GM12878 (cell line): ENCODE measurements at regions not wholly inside any gene's neighbourhood (a gene's known extent, or its start where the extent isn't known, plus 50 kb on each side); places are given as distances from the start of the nearest gene placed in this dataset.

ENCODE experiments used
- ATAC-seq: fragments of 200-7000 bp; cut with Tn5 transposase; 3 replicates; pipeline ENCODE4 v1.9.1; 2020; ENCODE audit warnings: mild to moderate bottlenecking, moderate library complexity
- BruUV-seq: library from RNA; stranded (reverse); fragments of 400-500 nt; replicated peaks from 2 replicates; lab custom pipeline; 2021; lab: Mats Ljungman, UMichigan
- CTCF ChIA-PET: fragments of 300-600 bp; sonication (Branson Sonifier 250); formaldehyde crosslinking; extraction: SDS; loops from one replicate; lab custom pipeline; 2021; ENCODE audit warnings: inconsistent platforms; lab: Yijun Ruan, JAX
- POLR2A ChIA-PET: fragments of 350-600 bp; formaldehyde crosslinking; extraction: SDS; loops from one replicate; lab custom pipeline; 2021; ENCODE audit warnings: inconsistent platforms; lab: Charles Lee
- RAD21 ChIA-PET: fragments of 300-600 bp; sonication (Branson Sonifier 250); formaldehyde crosslinking; loops from one replicate; lab custom pipeline; 2023; ENCODE audit warnings: antibody characterized with exemption; ENCODE audit not compliant: unreplicated experiment; lab: Charles Lee
- SMC1A ChIA-PET: fragments of 300-600 bp; sonication (Branson Sonifier 250); formaldehyde crosslinking; loops from one replicate; lab custom pipeline; 2023; ENCODE audit not compliant: unreplicated experiment, uncharacterized antibody; lab: Charles Lee
- DNase-seq: peaks from one replicate; pipeline ENCODE4 v3.0.0-alpha.2; 2011; ENCODE audit warnings: low read depth, low spot score
- FAIRE-seq: peaks from 3 replicates; lab custom pipeline; 2011; peaks lifted over from hg19 to GRCh38; lab: Jason Lieb, UNC
- H2AFZ ChIP-seq: 2 replicates; pipeline ENCODE4 v1.6.0; 2011; ENCODE audit warnings: low read depth, low read length, control low read depth; ENCODE audit not compliant: control insufficient read depth
- H3K27ac ChIP-seq: 2 replicates; pipeline ENCODE4 v1.5.1; 2011; ENCODE audit warnings: control low read depth; ENCODE audit not compliant: control insufficient read depth, insufficient read depth
- H3K27me3 ChIP-seq, 2 experiments: replicated peaks in 1 of 2; 2 replicates each; pipeline versions ENCODE4 v1.6.0 to v1.6.1; 2011; ENCODE audit warnings: low read length in 1 of 2; ENCODE audit not compliant: control insufficient read depth in 2 of 2, insufficient read depth in 2 of 2
- H3K36me3 ChIP-seq, 2 experiments: 2 replicates each; pipeline ENCODE4 v1.5.1; 2011; ENCODE audit warnings: low read length in 1 of 2; ENCODE audit not compliant: control insufficient read depth in 2 of 2, insufficient read depth in 2 of 2
- H3K4me1 ChIP-seq: 2 replicates; pipeline ENCODE4 v1.6.1; 2011; ENCODE audit warnings: mild to moderate bottlenecking, low read length, moderate library complexity, mixed read lengths; ENCODE audit not compliant: control insufficient read depth, insufficient read depth
- H3K4me2 ChIP-seq: 2 replicates; pipeline ENCODE4 v1.6.0; 2011; ENCODE audit warnings: control low read depth; ENCODE audit not compliant: control insufficient read depth, insufficient read depth
- H3K4me3 ChIP-seq: fragments of 200-600 bp; sonication (generic); 2 replicates; pipeline ENCODE4 v1.5.1; 2016
- H3K79me2 ChIP-seq: 2 replicates; pipeline ENCODE4 v1.6.0; 2011; ENCODE audit warnings: low read length; ENCODE audit not compliant: control insufficient read depth, insufficient read depth
- H3K9ac ChIP-seq: 2 replicates; pipeline ENCODE4 v1.8.0; 2011; ENCODE audit warnings: low read length, control low read depth, mixed read lengths; ENCODE audit not compliant: control insufficient read depth, insufficient read depth
- H3K9me3 ChIP-seq: replicated peaks from 3 replicates; pipeline ENCODE4 v1.5.1; 2011; ENCODE audit warnings: mild to moderate bottlenecking, low read length; ENCODE audit not compliant: control insufficient read depth, insufficient read depth
- H4K20me1 ChIP-seq: 2 replicates; pipeline ENCODE4 v1.6.0; 2011; ENCODE audit not compliant: control insufficient read depth, insufficient read depth
- CEBPB ChIP-seq, 2 experiments: fragments of 150-350 bp in 1 of 2; IDR thresholded peaks; 2 replicates each; pipeline ENCODE4 v1.6.1; 2012 to 2014; ENCODE audit warnings: low read depth in 2 of 2, low read length in 2 of 2, borderline replicate concordance in 1 of 2, inconsistent platforms in 1 of 2
- TCF12 ChIP-seq: IDR thresholded peaks from 2 replicates; pipeline ENCODE4 v1.6.1; 2011; ENCODE audit warnings: low read depth, mild to moderate bottlenecking, low read length
- ZNF384 ChIP-seq: IDR thresholded peaks from 2 replicates; pipeline ENCODE4 v1.6.1; 2012; ENCODE audit warnings: low read depth, mild to moderate bottlenecking, low read length, improper control_type of control experiment, borderline replicate concordance
- WGBS: methylation state at CpG from one replicate; pipeline ENCODE4 v1.1.6; 2016; ENCODE audit warnings: low lambda C conversion rate; ENCODE audit not compliant: insufficient replicate concordance, insufficient coverage; ENCODE audit errors: missing lambda C conversion rate; 5-methylcytosine and 5-hydroxymethylcytosine counted together
- in situ Hi-C: fragments of 300-500 bp; cut with MboI; formaldehyde crosslinking; loops from 9 replicates; pipeline ENCODE4 v1.14.3; 2018; ENCODE audit warnings: mixed read lengths
- intact Hi-C: fragments of 100-400 bp; cut with micrococcal nuclease; formaldehyde crosslinking; loops from one replicate; pipeline ENCODE4 v1.14.2; 2022; ENCODE audit not compliant: unreplicated experiment
- TF ChIP-seq, protein P1 (sequence below): fragments of 450-650 bp; IDR thresholded peaks from 2 replicates; pipeline ENCODE4 v1.6.1; 2017; ENCODE audit warnings: antibody characterized with exemption, mild to moderate bottlenecking, moderate library complexity
- TF ChIP-seq, protein P2 (sequence below): fragments of 450-650 bp; IDR thresholded peaks from 2 replicates; pipeline ENCODE4 v1.6.1; 2016; ENCODE audit warnings: mild to moderate bottlenecking
- TF ChIP-seq, protein P3 (sequence below): fragments of 450-650 bp; conservative IDR thresholded peaks from 2 replicates; pipeline ENCODE4 v1.6.1; 2017; ENCODE audit warnings: mild to moderate bottlenecking, moderate library complexity

DNA sequence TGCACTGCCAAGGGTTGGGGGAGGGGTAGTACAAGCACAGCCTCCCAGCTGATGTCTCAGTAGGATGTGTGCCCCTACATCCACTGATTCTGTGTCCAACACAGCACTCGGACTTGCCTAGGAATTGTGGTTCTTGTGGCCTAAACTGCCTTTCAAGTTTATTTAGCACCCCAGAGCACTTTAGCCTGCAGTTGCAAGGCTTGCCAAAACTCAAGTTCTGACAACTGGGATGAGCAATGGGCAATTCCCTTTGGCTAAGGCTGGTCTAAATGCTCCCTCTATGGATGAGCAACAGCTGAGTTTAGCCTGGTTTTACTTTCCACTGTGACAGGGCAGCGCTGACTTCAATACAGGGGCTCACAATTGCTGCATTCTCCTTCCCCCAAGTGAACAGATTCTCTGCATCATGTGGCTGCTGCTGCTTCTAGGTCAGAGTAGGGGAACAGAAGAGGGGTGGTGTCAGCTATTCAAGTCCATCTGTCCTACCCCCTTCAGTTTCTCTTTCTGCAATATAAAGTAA is 471.5 kb downstream of the PIK3C3 start:
- no TSS peak for BruUV-seq
- intact Hi-C loops (no loop called here), in situ Hi-C loops (no loop called here)
- Histone ChIP-seq H3K27me3 (no peaks in the 10 kb centered on the region), H3K79me2 (no peaks in the 10 kb centered on the region), H3K9me3 (no peaks in the 10 kb centered on the region), H3K36me3 (no peaks in the 10 kb centered on the region), H3K4me1 (no peaks in the 10 kb centered on the region), H3K4me3 (no peak overlapping the region), H3K27ac (no peak overlapping the region), H3K9ac (no peak overlapping the region), H4K20me1 (no peaks in the 10 kb centered on the region), H2AFZ (no peak overlapping the region), H3K4me2 (no peak overlapping the region)
- FAIRE-seq (no peak), DNase-seq (no peak), ATAC-seq (no peak)
- RAD21 ChIA-PET: no interaction called here
- TF ChIP-seq, protein P1, sequence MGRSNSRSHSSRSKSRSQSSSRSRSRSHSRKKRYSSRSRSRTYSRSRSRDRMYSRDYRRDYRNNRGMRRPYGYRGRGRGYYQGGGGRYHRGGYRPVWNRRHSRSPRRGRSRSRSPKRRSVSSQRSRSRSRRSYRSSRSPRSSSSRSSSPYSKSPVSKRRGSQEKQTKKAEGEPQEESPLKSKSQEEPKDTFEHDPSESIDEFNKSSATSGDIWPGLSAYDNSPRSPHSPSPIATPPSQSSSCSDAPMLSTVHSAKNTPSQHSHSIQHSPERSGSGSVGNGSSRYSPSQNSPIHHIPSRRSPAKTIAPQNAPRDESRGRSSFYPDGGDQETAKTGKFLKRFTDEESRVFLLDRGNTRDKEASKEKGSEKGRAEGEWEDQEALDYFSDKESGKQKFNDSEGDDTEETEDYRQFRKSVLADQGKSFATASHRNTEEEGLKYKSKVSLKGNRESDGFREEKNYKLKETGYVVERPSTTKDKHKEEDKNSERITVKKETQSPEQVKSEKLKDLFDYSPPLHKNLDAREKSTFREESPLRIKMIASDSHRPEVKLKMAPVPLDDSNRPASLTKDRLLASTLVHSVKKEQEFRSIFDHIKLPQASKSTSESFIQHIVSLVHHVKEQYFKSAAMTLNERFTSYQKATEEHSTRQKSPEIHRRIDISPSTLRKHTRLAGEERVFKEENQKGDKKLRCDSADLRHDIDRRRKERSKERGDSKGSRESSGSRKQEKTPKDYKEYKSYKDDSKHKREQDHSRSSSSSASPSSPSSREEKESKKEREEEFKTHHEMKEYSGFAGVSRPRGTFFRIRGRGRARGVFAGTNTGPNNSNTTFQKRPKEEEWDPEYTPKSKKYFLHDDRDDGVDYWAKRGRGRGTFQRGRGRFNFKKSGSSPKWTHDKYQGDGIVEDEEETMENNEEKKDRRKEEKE: no peak
- TF ChIP-seq TCF12 (no peak), ZNF384 (no peak), CEBPB (IDR thresholded peaks at IDR 0.05; ENCODE audit: borderline replicate concordance in 1 of 2, low read depth in 2 of 2, low read length in 2 of 2) (no peak)
- TF ChIP-seq, protein P2, sequence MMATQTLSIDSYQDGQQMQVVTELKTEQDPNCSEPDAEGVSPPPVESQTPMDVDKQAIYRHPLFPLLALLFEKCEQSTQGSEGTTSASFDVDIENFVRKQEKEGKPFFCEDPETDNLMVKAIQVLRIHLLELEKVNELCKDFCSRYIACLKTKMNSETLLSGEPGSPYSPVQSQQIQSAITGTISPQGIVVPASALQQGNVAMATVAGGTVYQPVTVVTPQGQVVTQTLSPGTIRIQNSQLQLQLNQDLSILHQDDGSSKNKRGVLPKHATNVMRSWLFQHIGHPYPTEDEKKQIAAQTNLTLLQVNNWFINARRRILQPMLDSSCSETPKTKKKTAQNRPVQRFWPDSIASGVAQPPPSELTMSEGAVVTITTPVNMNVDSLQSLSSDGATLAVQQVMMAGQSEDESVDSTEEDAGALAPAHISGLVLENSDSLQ: no peak
- TF ChIP-seq, protein P3, sequence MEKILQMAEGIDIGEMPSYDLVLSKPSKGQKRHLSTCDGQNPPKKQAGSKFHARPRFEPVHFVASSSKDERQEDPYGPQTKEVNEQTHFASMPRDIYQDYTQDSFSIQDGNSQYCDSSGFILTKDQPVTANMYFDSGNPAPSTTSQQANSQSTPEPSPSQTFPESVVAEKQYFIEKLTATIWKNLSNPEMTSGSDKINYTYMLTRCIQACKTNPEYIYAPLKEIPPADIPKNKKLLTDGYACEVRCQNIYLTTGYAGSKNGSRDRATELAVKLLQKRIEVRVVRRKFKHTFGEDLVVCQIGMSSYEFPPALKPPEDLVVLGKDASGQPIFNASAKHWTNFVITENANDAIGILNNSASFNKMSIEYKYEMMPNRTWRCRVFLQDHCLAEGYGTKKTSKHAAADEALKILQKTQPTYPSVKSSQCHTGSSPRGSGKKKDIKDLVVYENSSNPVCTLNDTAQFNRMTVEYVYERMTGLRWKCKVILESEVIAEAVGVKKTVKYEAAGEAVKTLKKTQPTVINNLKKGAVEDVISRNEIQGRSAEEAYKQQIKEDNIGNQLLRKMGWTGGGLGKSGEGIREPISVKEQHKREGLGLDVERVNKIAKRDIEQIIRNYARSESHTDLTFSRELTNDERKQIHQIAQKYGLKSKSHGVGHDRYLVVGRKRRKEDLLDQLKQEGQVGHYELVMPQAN: no peak
- SMC1A ChIA-PET: no interaction called here
- 3% methylated on average over 2 of the region's 2 CpGs for WGBS
- CTCF ChIA-PET: interaction anchor here (1.5 kb wide), 1 partner anchor 312 kb away, joined by 3 read pairs; no protein-coding TSS in a partner anchor
- POLR2A ChIA-PET: no interaction called here
